B cell (primary cell): ENCODE measurements at regions not wholly inside any gene's neighbourhood (a gene's known extent, or its start where the extent isn't known, plus 50 kb on each side); places are given as distances from the start of the nearest gene placed in this dataset.

Experiments used
- ATAC-seq: fragments of 200-7000 bp; cut with Tn5 transposase; one replicate; pipeline ENCODE4 v1.10.0; 2021; ENCODE audit warnings: low read depth, mild to moderate bottlenecking, moderate number of reproducible peaks, moderate library complexity
- CTCF ChIA-PET: fragments of 350-600 bp; sonication (Branson Sonifier 250); formaldehyde crosslinking; loops from one replicate; lab custom pipeline; 2021; ENCODE audit warnings: antibody characterized with exemption, inconsistent platforms; lab: Charles Lee
- POLR2A ChIA-PET: fragments of 350-600 bp; sonication (Branson Sonifier 250); formaldehyde crosslinking; loops from one replicate; lab custom pipeline; 2021; ENCODE audit warnings: antibody characterized with exemption; lab: Charles Lee
- DNase-seq: peaks from one replicate; pipeline ENCODE4 v3.0.0; 2013
- H2AFZ ChIP-seq: 2 replicates; pipeline ENCODE4 v1.6.1; 2012; ENCODE audit warnings: mild to moderate bottlenecking, low read depth, low read length; ENCODE audit not compliant: insufficient read depth, poor library complexity, severe bottlenecking
- H3K27ac ChIP-seq, 2 donors: 1 replicate in 1 of 2; 2 replicates in 1 of 2; pipeline ENCODE4 v1.5.1; 2012 to 2013; ENCODE audit warnings: low read length in 2 of 2, mild to moderate bottlenecking in 2 of 2, moderate library complexity in 1 of 2
- H3K27me3 ChIP-seq, 4 experiments: fragments of 200-600 bp in 1 of 4; sonication (generic) in 1 of 4; replicated peaks in 1 of 4; 1 replicate in 2 of 4; 2 replicates in 2 of 4; pipeline versions ENCODE4 v1.6.1 to v1.7.0; 2013 to 2016; ENCODE audit warnings: low read length in 3 of 4, mild to moderate bottlenecking in 2 of 4, mixed read lengths in 1 of 4, moderate library complexity in 1 of 4; ENCODE audit not compliant: insufficient read depth in 4 of 4, control insufficient read depth in 3 of 4; ENCODE audit errors: control extremely low read depth in 1 of 4
- H3K36me3 ChIP-seq, 2 experiments: replicated peaks in 1 of 2; 1 replicate in 1 of 2; 2 replicates in 1 of 2; pipeline versions ENCODE4 v1.6.1 to v1.7.1; 2013; ENCODE audit warnings: low read length in 1 of 2; ENCODE audit not compliant: insufficient read depth in 2 of 2, control insufficient read depth in 1 of 2; ENCODE audit errors: control extremely low read depth in 1 of 2, extremely low read depth in 1 of 2
- H3K4me1 ChIP-seq, 2 donors: fragments of 200-600 bp in 1 of 2; sonication (generic) in 1 of 2; 1 replicate in 1 of 2; 2 replicates in 1 of 2; pipeline versions ENCODE4 v1.5.1 to v1.6.1; 2013 to 2017; ENCODE audit warnings: low read length in 2 of 2; ENCODE audit not compliant: control insufficient read depth in 2 of 2, insufficient read depth in 2 of 2
- H3K4me2 ChIP-seq: replicated peaks from 2 replicates; pipeline ENCODE3; 2012; ENCODE audit warnings: mild to moderate bottlenecking, low read depth, low read length; ENCODE audit not compliant: poor library complexity, severe bottlenecking
- H3K4me3 ChIP-seq, 5 experiments: fragments of 200-600 bp in 1 of 5; sonication (generic) in 1 of 5; 1 replicate in 3 of 5; 2 replicates in 2 of 5; pipeline versions ENCODE4 v1.5.1 to v1.7.0; 2011 to 2016; ENCODE audit warnings: low read length in 4 of 5, mild to moderate bottlenecking in 4 of 5, low read depth in 2 of 5, control low read depth in 1 of 5, moderate library complexity in 1 of 5; ENCODE audit not compliant: insufficient read depth in 1 of 5; ENCODE audit errors: control extremely low read depth in 1 of 5, extremely low read depth in 1 of 5
- H3K79me2 ChIP-seq: fragments of 200-600 bp; sonication (generic); one replicate; pipeline ENCODE4 v1.6.0; 2016; ENCODE audit warnings: low read length; ENCODE audit not compliant: control insufficient read depth, insufficient read depth
- H3K9ac ChIP-seq: fragments of 200-600 bp; sonication (generic); 2 replicates; pipeline ENCODE4 v1.6.1; 2017; ENCODE audit warnings: mild to moderate bottlenecking, low read length, moderate library complexity
- H3K9me3 ChIP-seq, 3 donors: one replicate each; pipeline versions ENCODE4 v1.6.1 to v1.7.1; 2013; ENCODE audit warnings: low read length in 2 of 3; ENCODE audit not compliant: control insufficient read depth in 2 of 3, insufficient read depth in 1 of 3; ENCODE audit errors: control extremely low read depth in 1 of 3
- H4K20me1 ChIP-seq: 2 replicates; pipeline ENCODE4 v1.6.0; 2012; ENCODE audit warnings: mild to moderate bottlenecking, low read length; ENCODE audit not compliant: insufficient read depth, control insufficient read depth, poor library complexity, severe bottlenecking
- H3K27ac Mint-ChIP-seq: one replicate; pipeline ENCODE4 v1.8.0; 2021; ENCODE audit warnings: mixed read lengths
- H3K27me3 Mint-ChIP-seq: one replicate; pipeline ENCODE4 v1.8.0; 2021; ENCODE audit warnings: mixed read lengths
- H3K4me1 Mint-ChIP-seq: one replicate; pipeline ENCODE4 v1.8.0; 2021; ENCODE audit warnings: mixed read lengths
- H3K4me3 Mint-ChIP-seq: one replicate; pipeline ENCODE4 v1.8.0; 2021; ENCODE audit warnings: mixed read lengths
- H3K9me3 Mint-ChIP-seq: one replicate; pipeline ENCODE4 v1.8.0; 2022; ENCODE audit warnings: mixed read lengths; ENCODE audit not compliant: insufficient read depth
- EZH2 ChIP-seq: IDR thresholded peaks from 2 replicates; pipeline ENCODE4 v1.6.1; 2012; ENCODE audit warnings: borderline replicate concordance, low read depth, mild to moderate bottlenecking, moderate library complexity, low read length; ENCODE audit not compliant: insufficient read depth, poor library complexity, severe bottlenecking
- WGBS: methylation state at CpG from one replicate; pipeline ENCODE4 v1.1.5; 2013; ENCODE audit warnings: missing lambda C conversion rate; ENCODE audit not compliant: insufficient coverage; 5-methylcytosine and 5-hydroxymethylcytosine counted together
- intact Hi-C: fragments of 100-400 bp; cut with micrococcal nuclease; formaldehyde crosslinking; loops from one replicate; pipeline ENCODE4 v1.10.0; 2022
- TF ChIP-seq, protein P1 (sequence below): fragments of 200-600 bp; IDR thresholded peaks from one replicate; pipeline ENCODE4 v1.8.0; 2022; ENCODE audit warnings: antibody characterized with exemption, mild to moderate bottlenecking

DNA sequence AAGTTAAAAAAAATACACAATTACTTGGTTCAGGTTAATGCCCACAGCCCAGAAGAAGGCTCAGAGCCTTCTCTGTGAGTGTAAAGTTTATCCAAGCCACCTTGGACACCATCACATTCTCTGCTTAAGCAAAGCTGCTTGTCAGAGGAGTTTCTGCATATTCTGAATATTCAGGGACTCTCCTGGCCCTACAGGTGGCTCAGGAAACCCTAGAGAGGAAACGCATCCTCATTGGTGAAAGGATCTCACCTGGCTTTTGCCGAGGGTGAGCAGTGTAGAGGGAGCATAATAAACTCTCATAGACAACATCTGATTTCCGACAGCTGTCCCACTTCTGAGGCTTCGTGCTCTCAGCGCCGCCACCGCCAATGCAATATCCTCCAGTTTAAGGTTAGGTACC is 239.9 kb upstream of the TSHZ3 start:
- POLR2A ChIA-PET, result no interaction called here
- CTCF ChIA-PET, result no interaction called here

DNA sequence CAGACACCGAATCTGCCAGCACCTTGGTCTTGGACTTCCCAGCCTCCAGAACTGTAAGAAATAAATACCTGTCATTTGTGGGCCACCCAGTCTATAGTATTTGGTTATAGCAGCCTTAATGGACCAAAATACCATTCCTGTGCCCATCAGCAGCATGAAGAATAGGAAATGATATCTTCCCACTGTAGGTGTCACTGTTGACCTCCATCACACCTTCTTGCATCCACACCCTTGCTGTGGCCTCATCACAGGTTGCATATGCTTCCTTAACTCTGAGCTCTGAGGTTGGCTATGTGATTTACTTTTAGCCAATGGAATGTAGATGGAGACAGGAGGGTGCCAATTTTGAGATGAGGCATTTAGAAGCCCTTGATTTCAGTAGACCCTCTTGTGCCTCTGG is 242.0 kb upstream of the TSHZ3 start:
- intact Hi-C loops, result no loop called here
- no peaks in the 10 kb centered on the region for H3K27me3 Mint-ChIP-seq
- H3K79me2 ChIP-seq, result no peaks in the 10 kb centered on the region
- TF ChIP-seq, protein P1, sequence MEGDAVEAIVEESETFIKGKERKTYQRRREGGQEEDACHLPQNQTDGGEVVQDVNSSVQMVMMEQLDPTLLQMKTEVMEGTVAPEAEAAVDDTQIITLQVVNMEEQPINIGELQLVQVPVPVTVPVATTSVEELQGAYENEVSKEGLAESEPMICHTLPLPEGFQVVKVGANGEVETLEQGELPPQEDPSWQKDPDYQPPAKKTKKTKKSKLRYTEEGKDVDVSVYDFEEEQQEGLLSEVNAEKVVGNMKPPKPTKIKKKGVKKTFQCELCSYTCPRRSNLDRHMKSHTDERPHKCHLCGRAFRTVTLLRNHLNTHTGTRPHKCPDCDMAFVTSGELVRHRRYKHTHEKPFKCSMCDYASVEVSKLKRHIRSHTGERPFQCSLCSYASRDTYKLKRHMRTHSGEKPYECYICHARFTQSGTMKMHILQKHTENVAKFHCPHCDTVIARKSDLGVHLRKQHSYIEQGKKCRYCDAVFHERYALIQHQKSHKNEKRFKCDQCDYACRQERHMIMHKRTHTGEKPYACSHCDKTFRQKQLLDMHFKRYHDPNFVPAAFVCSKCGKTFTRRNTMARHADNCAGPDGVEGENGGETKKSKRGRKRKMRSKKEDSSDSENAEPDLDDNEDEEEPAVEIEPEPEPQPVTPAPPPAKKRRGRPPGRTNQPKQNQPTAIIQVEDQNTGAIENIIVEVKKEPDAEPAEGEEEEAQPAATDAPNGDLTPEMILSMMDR, result no peak
- no peak for TF ChIP-seq EZH2
- no peak overlapping the region for H3K27ac Mint-ChIP-seq
- ChIA-PET CTCF (no interaction called here), POLR2A (no interaction called here)
- H3K27ac ChIP-seq, result no peak overlapping the region
- no peaks in the 10 kb centered on the region for H3K4me1 Mint-ChIP-seq
- no peak overlapping the region for H3K4me3 Mint-ChIP-seq
- H3K4me3 ChIP-seq, result no peak overlapping the region
- H3K27me3 ChIP-seq, result no peaks in the 10 kb centered on the region
- no peak for DNase-seq
- no CpG with 5 or more reads among the region's 1 CpG for WGBS
- H3K9ac ChIP-seq, result no peak overlapping the region
- peaks cover 0 to 12% (median 0%) of the 10 kb centered on the region in 3 donors for H3K9me3 ChIP-seq
- no peak overlapping the region for H3K4me2 ChIP-seq
- no peak overlapping the region for H2AFZ ChIP-seq
- no peaks in the 10 kb centered on the region for H3K36me3 ChIP-seq
- H4K20me1 ChIP-seq, result no peaks in the 10 kb centered on the region
- no peaks in the 10 kb centered on the region for H3K4me1 ChIP-seq
- H3K9me3 Mint-ChIP-seq, result no peaks in the 10 kb centered on the region
- no peak for ATAC-seq

More for the DNA sequence above, 239.9 kb upstream of the TSHZ3 start:
- H3K4me3 Mint-ChIP-seq, result no peak overlapping the region
- H3K27me3 Mint-ChIP-seq, result no peaks in the 10 kb centered on the region
- no peak overlapping the region for H3K4me3 ChIP-seq
- TF ChIP-seq EZH2, result no peak
- TF ChIP-seq, protein P1, result no peak
- no peak overlapping the region for H3K9ac ChIP-seq
- no peaks in the 10 kb centered on the region for H3K36me3 ChIP-seq
- no peaks in the 10 kb centered on the region for H3K4me1 ChIP-seq
- H4K20me1 ChIP-seq, result no peaks in the 10 kb centered on the region
- H2AFZ ChIP-seq, result no peak overlapping the region
- DNase-seq, result no peak
- intact Hi-C loops, result no loop called here
- no peaks in the 10 kb centered on the region for H3K27me3 ChIP-seq
- no peaks in the 10 kb centered on the region for H3K79me2 ChIP-seq
- 81% methylated on average over 7 of the region's 7 CpGs for WGBS
- H3K27ac ChIP-seq, result no peak overlapping the region
- H3K4me1 Mint-ChIP-seq, result no peaks in the 10 kb centered on the region
- H3K9me3 Mint-ChIP-seq, result no peaks in the 10 kb centered on the region
- ATAC-seq, result no peak
- H3K27ac Mint-ChIP-seq, result no peak overlapping the region
- no peak overlapping the region for H3K4me2 ChIP-seq
- H3K9me3 ChIP-seq, result peaks cover 0 to 11% (median 0%) of the 10 kb centered on the region in 3 donors
